HEK293T (cell line): ENCODE measurements at regions not wholly inside any gene's neighbourhood (a gene's known extent, or its start where the extent isn't known, plus 50 kb on each side); places are given as distances from the start of the nearest gene placed in this dataset.

Source experiments
- CTCF ChIA-PET: fragments of 350-600 bp; formaldehyde crosslinking; extraction: SDS; loops from one replicate; lab custom pipeline; 2021; ENCODE audit warnings: antibody characterized with exemption, inconsistent platforms; lab: Yijun Ruan, JAX
- POLR2A ChIA-PET: fragments of 350-600 bp; formaldehyde crosslinking; extraction: SDS; loops from one replicate; lab custom pipeline; 2020; ENCODE audit warnings: antibody characterized with exemption, inconsistent platforms; lab: Yijun Ruan, JAX
- DNase-seq: peaks from one replicate; pipeline ENCODE4 v3.0.0; 2012; ENCODE audit warnings: mixed read lengths; ENCODE audit errors: extremely low spot score
- ARNT ChIP-seq: fragments of 450-650 bp; IDR thresholded peaks from 2 replicates; pipeline ENCODE4 v1.6.1; 2017; ENCODE audit warnings: mild to moderate bottlenecking
- BHLHE40 ChIP-seq: fragments of 450-650 bp; IDR thresholded peaks from 2 replicates; pipeline ENCODE4 v1.6.1; 2016; ENCODE audit warnings: mild to moderate bottlenecking, moderate library complexity, borderline replicate concordance
- CTBP1 ChIP-seq: fragments of 450-650 bp; IDR thresholded peaks from 2 replicates; pipeline ENCODE4 v1.6.1; 2016; ENCODE audit warnings: borderline replicate concordance
- ELF4 ChIP-seq: fragments of 450-650 bp; IDR thresholded peaks from 2 replicates; pipeline ENCODE4 v1.6.1; 2017; ENCODE audit warnings: antibody characterized with exemption
- FOXA1 ChIP-seq: fragments of 450-650 bp; IDR thresholded peaks from 2 replicates; pipeline ENCODE4 v1.6.1; 2016; ENCODE audit warnings: mild to moderate bottlenecking
- FOXK2 ChIP-seq: fragments of 450-650 bp; IDR thresholded peaks from 2 replicates; pipeline ENCODE4 v1.6.1; 2016; ENCODE audit warnings: mild to moderate bottlenecking
- FOXM1 ChIP-seq: fragments of 450-650 bp; IDR thresholded peaks from 2 replicates; pipeline ENCODE4 v1.6.1; 2017; ENCODE audit warnings: mild to moderate bottlenecking, borderline replicate concordance
- HDGF ChIP-seq: fragments of 450-650 bp; IDR thresholded peaks from 2 replicates; pipeline ENCODE4 v1.6.1; 2017; ENCODE audit warnings: antibody characterized with exemption, borderline replicate concordance
- L3MBTL2 ChIP-seq: fragments of 450-650 bp; conservative IDR thresholded peaks from 2 replicates; pipeline ENCODE4 v1.6.1; 2016; ENCODE audit warnings: mild to moderate bottlenecking
- LEF1 ChIP-seq: fragments of 450-650 bp; IDR thresholded peaks from 2 replicates; pipeline ENCODE4 v1.6.1; 2017; ENCODE audit warnings: mild to moderate bottlenecking, borderline replicate concordance
- NFRKB ChIP-seq: fragments of 450-650 bp; IDR thresholded peaks from 2 replicates; pipeline ENCODE4 v1.6.1; 2016; ENCODE audit warnings: mild to moderate bottlenecking, moderate library complexity
- PKNOX1 ChIP-seq: fragments of 450-650 bp; IDR thresholded peaks from 2 replicates; pipeline ENCODE4 v1.6.1; 2016
- SP1 ChIP-seq: fragments of 450-650 bp; IDR thresholded peaks from 2 replicates; pipeline ENCODE4 v1.6.1; 2017
- SUZ12 ChIP-seq: fragments of 450-650 bp; IDR thresholded peaks from 2 replicates; pipeline ENCODE4 v1.6.1; 2016; ENCODE audit warnings: mild to moderate bottlenecking
- TARDBP ChIP-seq: fragments of 450-650 bp; IDR thresholded peaks from 2 replicates; pipeline ENCODE4 v1.6.1; 2016
- ZNF384 ChIP-seq: fragments of 450-650 bp; IDR thresholded peaks from 2 replicates; pipeline ENCODE4 v1.6.1; 2016

- DNase-seq: no peak
- TF ChIP-seq L3MBTL2 (no peak), FOXK2 (no peak), LEF1 (no peak), BHLHE40 (no peak), TARDBP (no peak), HDGF (no peak), CTBP1 (no peak), ZNF384 (no peak), SUZ12 (no peak), FOXA1 (no peak), ARNT (no peak), SP1 (no peak), NFRKB (no peak), PKNOX1 (no peak), FOXM1 (no peak), ELF4 (no peak)
- ChIA-PET CTCF (no interaction called here), POLR2A (no interaction called here)
These were observed 354.0 kb upstream of the CDH8 start for GRCh38 chr16:62390214-62390613.

GRCh38 chr16:62386411-62386810 is 350.2 kb upstream of the CDH8 start:
- TF ChIP-seq ELF4: no peak
- TF ChIP-seq TARDBP: no peak
- no peak for TF ChIP-seq FOXM1
- TF ChIP-seq NFRKB: no peak
- no peak for TF ChIP-seq L3MBTL2
- TF ChIP-seq BHLHE40: no peak
- DNase-seq: no peak
- ChIA-PET POLR2A (no interaction called here), CTCF (no interaction called here)

GRCh38 chr16:62383941-62384340 is 347.7 kb upstream of the CDH8 start:
- CTCF ChIA-PET: no interaction called here
- POLR2A ChIA-PET: no interaction called here
- no peak for DNase-seq
- TF ChIP-seq PKNOX1 (no peak), NFRKB (no peak), FOXK2 (no peak), TARDBP (no peak), ELF4 (no peak), FOXA1 (no peak), ARNT (no peak), FOXM1 (no peak), L3MBTL2 (no peak), BHLHE40 (no peak), SP1 (no peak), CTBP1 (no peak)

GRCh38 chr16:62370445-62370844 is 334.2 kb upstream of the CDH8 start:
- ChIA-PET POLR2A (no interaction called here), CTCF (no interaction called here)
- TF ChIP-seq CTBP1: no peak
- TF ChIP-seq SUZ12: no peak
- TF ChIP-seq TARDBP: no peak
- no peak for TF ChIP-seq ZNF384
- no peak for TF ChIP-seq FOXA1
- TF ChIP-seq ARNT: no peak
- TF ChIP-seq HDGF: no peak
- no peak for DNase-seq

- TF ChIP-seq NFRKB (no peak), CTBP1 (no peak)
- peak; percentile 3 for DNase-seq
- ChIA-PET POLR2A (no interaction called here), CTCF (no interaction called here)
These were observed 327.3 kb upstream of the CDH8 start for GRCh38 chr16:62363501-62363900.

GRCh38 chr16:62353355-62353754 is 317.1 kb upstream of the CDH8 start:
- no peak for TF ChIP-seq FOXK2
- TF ChIP-seq PKNOX1: no peak
- TF ChIP-seq ARNT: no peak
- no peak for TF ChIP-seq SP1
- TF ChIP-seq CTBP1: no peak
- TF ChIP-seq SUZ12: no peak
- TF ChIP-seq BHLHE40: no peak
- TF ChIP-seq ZNF384: no peak
- no peak for TF ChIP-seq HDGF
- no peak for TF ChIP-seq FOXM1
- TF ChIP-seq NFRKB: no peak
- TF ChIP-seq ELF4: no peak
- no peak for TF ChIP-seq LEF1
- ChIA-PET POLR2A (no interaction called here), CTCF (no interaction called here)
- DNase-seq: no peak

GRCh38 chr16:62342216-62342615 is 306.0 kb upstream of the CDH8 start:
- no peak for TF ChIP-seq FOXK2
- no peak for TF ChIP-seq CTBP1
- no peak for TF ChIP-seq ZNF384
- no peak for TF ChIP-seq SP1
- TF ChIP-seq FOXM1: no peak
- no peak for TF ChIP-seq BHLHE40
- TF ChIP-seq HDGF: no peak
- TF ChIP-seq ELF4: no peak
- CTCF ChIA-PET: no interaction called here
- POLR2A ChIA-PET: no interaction called here
- no peak for DNase-seq
